NCI-H748 (cell line): ENCODE measurements at regions not wholly inside any gene's neighbourhood (a gene's known extent, or its start where the extent isn't known, plus 50 kb on each side); places are given as distances from the start of the nearest gene placed in this dataset.
"Not testable (repeated sequence)": the region's sequence is repeated elsewhere in the genome, so short reads cannot be mapped to it uniquely, and the experiment has no call there.

ENCODE experiments used
- DNase-seq: peaks from one replicate; lab custom pipeline; 2025; ENCODE audit not compliant: unreplicated experiment; lab: John Stamatoyannopoulos, UW

DNA sequence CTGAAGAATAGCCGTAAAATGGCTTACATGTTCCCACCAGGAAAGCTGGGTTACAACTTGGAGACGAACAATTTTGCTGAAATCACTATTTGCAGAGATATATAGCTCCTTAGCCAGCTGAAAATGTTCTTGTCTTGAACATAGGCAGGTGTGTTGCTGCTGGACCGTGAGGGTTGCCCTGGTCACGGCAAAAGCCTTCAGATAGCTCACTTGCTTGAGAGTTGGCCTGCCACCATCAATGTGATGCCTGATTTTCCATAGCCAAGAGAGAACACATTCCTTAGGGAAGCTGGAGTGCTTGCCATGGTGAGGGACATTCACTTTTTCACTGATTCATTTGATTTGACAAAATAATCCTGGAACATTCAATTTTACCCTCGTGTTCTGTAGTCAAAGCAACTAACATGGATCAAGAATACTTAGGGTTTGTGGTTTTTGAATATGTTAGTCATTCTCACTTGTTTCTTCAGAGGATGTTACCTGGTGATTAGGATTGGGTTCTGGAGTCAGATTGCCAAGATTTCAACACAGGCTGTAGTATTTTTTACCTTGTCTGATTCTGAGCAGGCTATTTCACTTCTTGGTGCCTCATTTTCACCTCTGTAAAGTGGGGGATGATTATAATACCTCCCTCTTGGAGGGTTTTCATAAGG, 536.9 kb downstream of the RAPGEF2 start:
- no peak for DNase-seq

DNA sequence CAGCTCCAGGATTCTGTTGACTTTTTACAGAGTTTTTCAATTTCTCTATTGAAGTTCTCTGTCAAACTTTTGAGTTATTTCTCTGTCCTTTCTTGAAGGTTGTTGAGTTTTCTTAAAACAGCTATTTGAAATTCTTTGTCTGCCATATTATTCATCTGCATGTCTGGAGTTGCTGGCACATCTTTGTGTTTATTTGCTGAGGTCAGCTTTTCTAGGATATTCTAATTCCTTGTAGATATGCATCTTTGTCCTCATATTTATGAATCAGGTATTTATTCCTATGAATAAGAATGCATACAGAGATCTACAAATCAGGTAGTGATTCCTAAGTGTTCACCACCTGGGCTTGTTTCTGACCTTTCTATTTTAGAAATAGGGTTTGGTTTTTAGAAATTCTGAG, 546.4 kb downstream of the RAPGEF2 start:
- DNase-seq = no peak

DNA sequence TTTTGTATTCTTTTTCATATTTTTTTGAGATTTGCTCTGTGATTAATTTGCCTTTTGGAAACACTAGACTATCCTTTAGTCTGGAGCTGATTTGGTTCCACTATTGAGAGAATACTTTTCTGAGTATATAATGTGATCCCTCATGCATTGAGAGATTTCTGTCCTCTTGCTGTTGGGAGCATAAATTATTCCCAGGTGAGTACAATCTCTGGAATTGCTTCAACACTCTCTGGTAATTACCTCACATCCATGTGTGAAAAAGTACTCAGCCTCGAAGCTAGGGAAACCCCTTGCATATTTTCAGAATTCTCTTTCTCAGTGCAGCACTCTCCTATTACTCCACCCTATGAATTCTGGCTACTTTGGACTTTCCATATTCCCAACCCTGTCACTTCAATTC, 550.0 kb downstream of the RAPGEF2 start:
- no peak for DNase-seq

DNA sequence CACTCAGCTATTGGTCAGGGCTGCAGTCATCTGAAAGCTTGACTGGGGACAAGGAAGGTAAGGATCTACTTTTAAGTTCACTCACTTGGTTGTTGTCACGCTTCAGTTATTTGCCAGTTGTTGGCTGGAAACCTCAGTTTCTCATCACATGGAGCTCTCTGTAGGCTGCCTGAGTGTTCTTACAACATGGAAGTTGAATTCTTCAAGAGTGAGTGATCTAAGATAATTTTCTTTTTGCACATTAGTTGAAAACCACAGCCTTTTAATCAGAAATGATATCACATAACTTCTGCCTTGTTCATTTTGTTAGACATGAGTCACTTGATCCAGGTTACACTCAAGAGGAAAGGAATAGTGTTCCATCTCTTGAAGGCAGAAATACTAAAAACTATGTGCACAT, 552.7 kb downstream of the RAPGEF2 start:
- no peak for DNase-seq

DNA sequence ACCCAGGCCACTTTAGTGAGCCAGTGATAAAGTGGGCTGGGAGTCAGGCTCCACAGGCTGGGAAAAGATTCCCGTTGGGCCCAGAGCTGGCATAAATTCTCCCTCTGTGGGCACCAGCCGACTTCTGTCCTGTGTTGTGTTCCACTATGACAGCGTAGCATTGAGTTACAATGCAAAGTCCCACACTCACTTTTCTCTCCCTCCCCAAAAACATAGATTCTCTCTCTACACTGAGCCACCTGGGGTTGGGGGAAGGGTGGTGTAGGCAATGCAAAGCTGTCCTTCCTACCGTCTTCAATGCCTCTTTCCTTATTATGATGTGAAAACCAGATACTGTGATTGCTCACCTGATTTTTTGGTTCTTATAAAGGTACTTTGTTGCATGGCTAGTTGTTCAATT, 566.2 kb downstream of the RAPGEF2 start:
- DNase-seq = no peak

DNA sequence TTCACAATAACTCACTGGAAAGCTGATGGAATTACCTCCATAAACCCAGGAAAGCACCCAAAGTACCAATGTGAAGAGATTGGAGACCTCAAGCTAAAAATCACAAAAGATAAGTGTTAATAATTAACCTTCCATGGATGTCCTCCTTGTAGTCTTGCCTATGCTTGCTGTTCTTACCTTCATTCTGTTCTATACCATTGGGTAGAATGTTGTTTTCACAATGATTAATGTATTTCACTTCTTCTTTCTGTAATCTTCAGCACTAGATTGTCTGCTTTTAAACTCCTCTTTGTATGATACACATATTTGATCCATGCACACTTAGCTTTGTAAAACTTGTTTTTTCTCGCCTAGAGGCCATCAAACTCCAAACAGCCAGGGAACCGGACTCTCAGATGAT, 570.3 kb downstream of the RAPGEF2 start:
- DNase-seq = no peak

DNA sequence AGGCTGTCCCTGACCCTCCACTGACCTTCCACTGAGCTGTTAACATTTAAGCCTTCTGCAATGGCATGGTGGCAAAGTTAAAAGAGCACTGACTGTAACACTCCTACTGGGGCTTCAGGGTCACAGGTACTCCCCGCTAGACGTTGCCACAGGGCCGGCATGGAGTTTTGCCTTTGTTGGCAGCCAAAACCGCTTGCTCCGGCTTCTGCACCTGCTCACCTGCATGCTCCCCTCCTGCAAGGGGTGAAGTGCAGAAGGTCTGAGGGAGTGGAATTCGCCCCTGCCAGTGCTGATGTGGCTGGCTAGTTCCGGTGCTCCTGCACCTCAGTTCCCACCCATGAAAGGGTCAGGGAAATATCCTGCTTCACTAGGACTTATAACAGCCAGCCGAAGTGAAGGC, 571.4 kb downstream of the RAPGEF2 start:
- no peak for DNase-seq

DNA sequence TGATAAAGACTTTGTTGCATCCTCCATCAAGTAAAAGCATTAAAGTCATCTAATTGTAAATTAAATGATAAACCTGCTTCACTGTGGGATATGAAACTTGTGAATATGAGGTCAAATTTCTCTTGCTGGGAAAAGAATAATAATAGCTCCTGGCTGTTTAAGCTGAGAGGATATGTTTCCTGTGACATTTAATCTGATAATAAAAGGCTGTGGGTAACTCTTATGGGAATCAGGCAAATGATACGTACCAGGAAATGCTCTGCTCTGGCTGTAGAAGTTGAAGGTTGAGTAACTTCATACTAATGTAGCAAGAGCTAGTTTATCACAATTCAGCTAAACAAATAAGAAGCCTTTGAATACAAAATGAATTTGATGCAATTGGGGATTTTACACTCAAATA, 574.6 kb downstream of the RAPGEF2 start:
- DNase-seq = no peak

DNA sequence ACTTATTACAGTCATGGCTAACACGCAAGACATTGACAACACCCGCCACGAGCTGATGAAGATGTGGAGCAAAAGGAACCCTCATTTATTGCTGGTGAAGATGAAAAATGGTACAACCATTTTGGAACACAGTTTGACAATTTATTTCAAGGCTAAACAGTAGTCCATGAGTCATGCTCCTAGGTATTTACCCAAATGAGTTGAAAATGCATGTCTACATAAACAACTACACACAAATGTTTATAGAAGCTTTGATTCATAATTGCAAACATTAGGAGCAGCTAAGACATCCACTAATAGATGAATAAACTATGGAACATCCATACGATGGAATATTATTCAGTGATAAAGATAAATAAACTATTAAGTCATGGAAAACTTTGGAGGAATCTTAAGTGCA, 580.1 kb downstream of the RAPGEF2 start:
- DNase-seq = no peak

DNA sequence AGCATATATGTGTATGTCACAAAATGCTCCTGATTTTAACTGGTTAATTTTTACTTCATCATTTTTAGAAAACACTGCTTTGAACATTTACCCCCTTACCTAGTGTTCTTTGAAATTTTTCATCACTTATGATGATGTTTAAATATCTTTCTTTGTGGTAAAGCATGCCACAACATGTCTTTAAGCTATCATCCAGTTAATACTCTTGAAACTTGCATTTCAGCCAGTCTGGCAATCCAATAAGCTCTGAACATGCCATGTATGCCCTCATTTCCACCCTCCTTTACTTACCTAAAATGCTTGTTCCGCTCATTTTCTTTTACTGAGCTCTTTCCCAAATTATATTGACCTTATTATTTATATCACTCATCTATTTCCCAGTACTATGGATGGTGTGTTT, 581.2 kb downstream of the RAPGEF2 start:
- no peak for DNase-seq

DNA sequence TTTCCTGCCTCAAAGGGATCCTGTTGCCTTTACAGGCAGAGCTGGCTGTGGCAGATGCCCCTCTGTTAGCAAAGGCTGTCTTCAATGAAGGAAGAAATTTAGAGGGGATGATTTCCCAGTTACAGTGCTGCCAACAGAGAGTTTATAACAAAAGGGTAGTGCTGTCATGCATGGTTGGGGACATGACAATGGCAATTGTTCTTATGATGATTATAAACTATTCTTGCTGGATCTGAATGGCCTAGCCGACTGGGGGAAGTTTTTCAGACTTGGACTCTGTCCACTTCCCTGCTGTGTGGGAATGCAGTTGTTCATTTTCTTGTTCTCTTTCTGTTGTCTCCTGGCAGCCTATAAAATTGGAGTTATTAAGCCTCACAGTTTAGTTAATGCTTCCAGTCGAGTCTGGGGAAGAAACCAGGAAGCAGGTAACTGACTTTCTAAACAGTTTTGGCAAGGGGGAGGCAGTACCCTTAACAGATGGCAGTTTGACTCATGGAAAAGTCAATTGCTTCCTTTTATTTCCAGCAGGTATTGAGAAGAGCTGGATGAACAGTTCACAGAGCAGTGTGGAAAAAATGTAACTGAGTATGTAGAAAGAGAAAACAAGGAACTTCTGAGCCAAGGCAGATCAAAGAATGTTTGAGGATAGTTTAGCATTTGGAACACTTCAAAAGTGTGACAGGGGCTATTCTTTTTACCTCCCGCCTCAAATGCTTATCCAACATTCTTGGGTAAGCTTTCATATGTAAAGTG, 582.6 kb downstream of the RAPGEF2 start:
- no peak for DNase-seq

DNA sequence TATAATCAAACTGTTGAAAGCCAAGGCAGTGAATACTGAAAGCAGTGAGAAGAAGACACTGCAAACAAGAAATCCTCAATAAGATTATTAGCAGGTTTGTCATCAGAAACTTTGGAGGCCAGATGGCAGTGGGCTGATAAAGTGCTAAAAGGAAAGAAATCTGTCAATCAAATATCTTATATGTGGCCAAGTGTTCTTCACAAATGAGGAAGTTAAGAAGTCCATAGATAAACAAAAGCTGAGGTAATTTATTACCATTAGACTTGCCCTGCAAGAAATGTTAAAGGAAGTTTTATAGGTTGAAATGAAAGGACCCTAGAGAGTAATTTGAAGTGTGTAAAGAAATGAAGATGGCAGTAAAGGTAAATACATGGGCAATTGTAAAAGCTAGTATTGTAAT, 586.6 kb downstream of the RAPGEF2 start:
- DNase-seq = no peak

DNA sequence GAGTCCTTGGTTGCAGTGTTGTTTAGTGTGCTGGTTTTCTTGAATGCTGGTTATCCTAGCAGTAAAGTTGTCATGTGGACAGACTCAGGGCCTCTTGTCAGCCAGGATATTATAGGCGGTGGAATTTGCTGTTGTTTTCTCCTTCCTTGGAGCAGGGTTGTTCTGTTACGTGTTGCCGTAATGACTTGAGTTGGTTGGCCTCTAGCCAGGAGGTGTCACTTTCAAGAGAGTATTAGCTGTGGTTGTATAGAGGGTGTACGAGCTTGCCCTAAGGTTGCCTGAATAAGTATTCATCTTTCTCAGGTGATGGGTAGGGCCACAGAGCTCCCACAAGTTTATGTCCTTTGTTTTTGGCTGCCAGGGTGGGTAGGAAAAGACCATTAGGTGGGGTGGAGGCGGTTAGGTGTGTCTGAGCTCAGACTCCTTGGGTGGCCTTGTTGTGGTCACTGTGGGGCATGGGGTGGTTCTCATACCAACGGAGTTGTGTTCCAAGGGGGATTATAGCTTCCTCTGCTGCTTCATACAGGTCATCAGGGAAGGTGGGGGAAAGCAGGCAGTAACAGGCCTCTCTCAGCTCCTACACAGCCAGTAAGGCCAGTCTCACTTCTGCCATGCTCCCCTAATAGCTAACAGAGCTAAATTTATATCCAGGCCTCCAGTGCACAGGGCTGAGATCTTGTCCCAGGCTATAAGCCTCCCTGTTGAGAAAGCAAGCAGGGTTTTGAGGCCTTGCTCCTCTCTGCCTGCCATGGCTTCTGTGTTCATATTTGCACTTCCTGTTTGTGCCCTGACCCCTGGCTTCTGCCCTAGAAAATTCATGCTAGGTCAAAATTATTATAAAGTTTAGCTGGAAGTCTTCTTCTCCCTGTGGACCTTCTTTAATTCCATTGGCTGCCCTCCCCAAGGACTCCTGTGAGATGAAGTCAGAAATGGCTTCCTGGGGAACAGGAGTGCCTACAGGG, 594.7 kb downstream of the RAPGEF2 start:
- no peak for DNase-seq

DNA sequence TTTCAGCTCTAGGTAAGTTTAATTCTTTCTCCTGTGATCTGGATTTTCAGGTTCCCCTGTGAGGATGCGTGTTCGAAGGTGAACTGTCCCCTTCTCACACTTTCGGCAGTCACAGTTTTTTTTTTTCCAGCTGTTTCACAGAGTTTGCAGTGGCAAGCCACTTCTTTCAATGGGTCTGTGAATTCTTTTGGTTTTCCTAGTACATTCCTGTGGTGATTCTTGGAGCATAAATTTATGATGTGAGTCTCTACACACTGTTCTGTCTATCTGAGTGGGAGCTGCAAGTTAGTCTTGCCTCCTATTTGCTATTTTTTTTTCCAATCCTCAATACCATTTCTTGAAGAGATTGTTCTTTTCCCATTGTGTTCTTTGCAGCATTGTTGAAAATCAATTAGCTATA, 595.5 kb downstream of the RAPGEF2 start:
- DNase-seq = no peak

DNA sequence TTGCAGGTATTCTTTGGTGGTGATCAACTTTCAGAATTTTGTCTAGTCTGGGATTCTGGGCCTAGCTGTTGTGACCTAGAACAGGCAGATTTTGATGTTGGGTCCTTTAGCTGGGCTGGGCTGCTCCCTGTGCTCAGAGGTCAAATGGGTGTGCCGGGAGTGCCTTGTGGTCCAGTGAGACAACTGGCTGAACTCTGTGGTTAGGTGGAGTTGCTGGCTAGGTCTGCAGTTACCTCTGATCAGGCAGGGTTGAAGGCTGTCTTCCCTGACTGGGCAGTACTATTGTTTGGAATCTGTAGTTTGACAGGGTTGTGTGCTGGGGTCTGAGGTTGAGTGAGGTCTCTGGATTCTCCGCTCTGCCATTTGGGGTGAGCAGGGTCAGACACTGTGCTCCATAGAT, 599.3 kb downstream of the RAPGEF2 start:
- no peak for DNase-seq

DNA sequence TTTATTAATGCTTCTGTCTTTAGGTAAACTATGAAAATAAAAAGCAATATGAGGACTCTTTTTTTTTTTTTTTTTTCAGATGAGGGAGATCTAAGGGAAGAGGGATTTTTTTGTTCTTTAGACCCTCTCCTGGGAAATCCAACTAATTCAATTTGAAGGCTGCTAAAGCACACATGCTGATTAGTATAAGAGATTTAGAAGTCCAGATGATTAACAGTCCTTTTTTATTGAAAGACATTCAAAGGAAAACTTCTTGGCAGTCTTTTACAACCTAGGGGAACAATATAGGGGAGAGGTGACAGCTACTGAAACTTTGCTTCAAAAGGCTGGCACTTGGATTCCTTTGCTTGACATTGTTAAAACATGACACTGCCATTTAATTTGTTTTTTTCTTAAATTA, 602.5 kb downstream of the RAPGEF2 start:
- no peak for DNase-seq

DNA sequence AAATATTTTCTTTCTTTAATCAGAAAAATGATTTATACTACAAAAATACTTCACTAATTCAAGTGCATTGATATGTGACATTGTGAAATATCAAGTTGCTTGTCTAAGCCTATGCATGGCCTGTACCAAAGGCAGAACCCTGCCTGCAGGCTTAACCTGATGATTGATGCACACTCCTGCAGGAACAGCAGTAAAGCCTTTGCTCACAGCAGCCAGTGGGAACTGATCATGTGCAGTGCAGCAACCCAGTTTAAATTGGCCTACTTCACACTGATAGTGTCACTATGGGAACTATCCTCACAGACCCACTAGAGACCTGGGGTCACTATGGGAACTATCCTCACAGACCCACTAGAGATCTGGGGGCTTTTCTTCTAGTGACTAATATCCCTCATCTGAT, 603.8 kb downstream of the RAPGEF2 start:
- no peak for DNase-seq

DNA sequence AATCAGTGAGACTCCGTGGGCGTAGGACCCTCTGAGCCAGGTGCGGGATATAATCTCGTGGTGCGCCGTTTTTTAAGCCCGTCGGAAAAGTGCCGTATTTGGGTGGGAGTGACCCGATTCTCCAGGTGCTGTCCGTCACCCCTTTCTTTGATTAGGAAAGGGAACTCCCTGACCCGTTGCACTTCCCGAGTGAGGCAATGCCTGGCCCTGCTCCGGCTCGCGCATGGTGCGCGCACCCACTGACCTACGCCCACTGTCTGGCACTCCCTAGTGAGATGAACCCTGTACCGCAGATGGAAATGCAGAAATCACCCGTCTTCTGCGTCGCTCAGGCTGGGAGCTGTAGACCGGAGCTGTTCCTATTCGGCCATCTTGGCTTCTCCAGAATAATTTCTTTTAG, 612.3 kb downstream of the RAPGEF2 start:
- not testable (repeated sequence) for DNase-seq

DNA sequence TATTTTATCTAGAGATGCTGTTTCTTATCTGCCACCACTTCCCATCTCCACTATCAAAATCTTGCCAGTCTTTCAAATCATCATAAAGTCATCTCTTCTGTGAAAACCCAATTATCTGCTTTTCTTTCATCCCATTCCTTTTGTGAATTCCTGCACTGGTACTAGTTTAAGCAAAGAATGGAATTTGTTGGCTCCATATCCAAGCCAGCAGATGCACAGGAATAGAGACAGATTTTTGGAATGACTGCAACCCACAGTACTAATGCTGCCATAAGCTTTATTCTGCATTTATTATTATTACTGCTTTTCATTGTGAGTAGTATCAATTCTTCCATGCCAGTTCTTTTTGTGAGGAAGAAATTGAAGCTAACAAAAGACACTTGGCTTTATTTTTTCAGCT, 616.7 kb downstream of the RAPGEF2 start:
- no peak for DNase-seq

DNA sequence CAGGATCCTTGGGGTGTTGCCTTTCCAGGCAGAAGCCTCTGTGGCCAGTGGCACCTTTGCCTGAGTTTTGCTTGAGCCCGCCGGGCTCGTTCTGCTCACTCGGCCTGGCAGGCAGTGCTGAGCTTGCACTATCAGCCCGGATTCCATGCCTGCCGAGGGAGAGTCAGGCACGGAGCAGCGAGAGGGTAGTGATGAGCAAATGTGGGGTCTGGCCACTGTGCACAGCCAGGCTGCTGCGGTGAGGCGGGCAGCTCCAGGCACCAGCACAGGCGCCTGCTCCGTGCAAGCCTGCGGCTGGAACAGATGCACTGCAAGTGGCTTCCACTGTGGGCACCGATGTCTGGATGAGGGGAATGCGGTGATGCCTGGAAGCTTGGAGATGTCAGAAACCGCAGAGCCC, 619.2 kb downstream of the RAPGEF2 start:
- DNase-seq = no peak

DNA sequence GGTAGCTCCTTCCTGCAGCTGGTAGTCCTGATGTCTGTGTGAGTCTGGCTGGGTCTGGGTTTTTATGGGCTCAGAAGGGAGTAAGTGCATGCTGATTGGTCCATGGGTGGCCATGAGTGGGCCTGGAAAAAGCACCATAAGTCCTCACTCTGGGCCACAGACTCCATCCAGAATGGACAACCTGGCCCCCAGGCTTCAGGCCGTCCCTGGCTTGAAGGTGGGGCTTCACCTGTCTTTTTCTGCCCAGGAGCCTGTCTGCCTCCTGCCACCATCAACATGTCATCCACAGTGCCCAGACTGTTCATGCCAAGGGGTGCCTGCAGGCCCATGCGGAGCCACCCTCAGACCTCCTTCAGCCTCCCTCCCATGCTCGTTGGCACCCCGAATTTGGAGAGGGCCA, 620.0 kb downstream of the RAPGEF2 start:
- no peak for DNase-seq
